HL-60 (cell line): ENCODE measurements at regions not wholly inside any gene's neighbourhood (a gene's known extent, or its start where the extent isn't known, plus 50 kb on each side); places are given as distances from the start of the nearest gene placed in this dataset.

ENCODE experiments used
- DNase-seq, 2 experiments: peaks; one replicate each; pipeline ENCODE4 v3.0.0-alpha.2; 2010 to 2020; ENCODE audit warnings: low read depth in 1 of 2, low spot score in 1 of 2
- H3K27ac ChIP-seq: fragments of 250-450 bp; sonication (Bioruptor Pico); replicated peaks from 2 replicates; pipeline ENCODE4 v1.5.1; 2020; ENCODE audit warnings: mild to moderate bottlenecking, moderate library complexity
- H3K27me3 ChIP-seq: fragments of 250-450 bp; sonication (Bioruptor Pico); 2 replicates; pipeline ENCODE4 v1.5.1; 2021; ENCODE audit warnings: mild to moderate bottlenecking, moderate library complexity; ENCODE audit not compliant: insufficient read depth, poor library complexity, severe bottlenecking
- H3K4me3 ChIP-seq: replicated peaks from 2 replicates; pipeline ENCODE4 v1.5.1; 2011; ENCODE audit warnings: mild to moderate bottlenecking, control low read depth, low read length; ENCODE audit not compliant: insufficient read depth
- GABPA ChIP-seq: IDR thresholded peaks from 2 replicates; pipeline ENCODE4 v1.6.1; 2012; ENCODE audit warnings: low read depth
- POLR2AphosphoS5 ChIP-seq: IDR thresholded peaks from 2 replicates; pipeline ENCODE4 v1.6.1; 2012; ENCODE audit warnings: low read depth
- SPI1 ChIP-seq: IDR thresholded peaks from 2 replicates; pipeline ENCODE4 v1.6.1; 2012; ENCODE audit warnings: low read depth, mild to moderate bottlenecking, borderline replicate concordance
- TF ChIP-seq, protein P1 (sequence below): IDR thresholded peaks from 2 replicates; pipeline ENCODE4 v1.6.1; 2012; ENCODE audit warnings: low read depth; ENCODE audit not compliant: insufficient replicate concordance
- TF ChIP-seq, protein P2 (sequence below): IDR thresholded peaks from one replicate; pipeline ENCODE4 v1.5.1; 2011; ENCODE audit warnings: low read length, control low read depth, inconsistent platforms; ENCODE audit not compliant: insufficient read depth

DNA sequence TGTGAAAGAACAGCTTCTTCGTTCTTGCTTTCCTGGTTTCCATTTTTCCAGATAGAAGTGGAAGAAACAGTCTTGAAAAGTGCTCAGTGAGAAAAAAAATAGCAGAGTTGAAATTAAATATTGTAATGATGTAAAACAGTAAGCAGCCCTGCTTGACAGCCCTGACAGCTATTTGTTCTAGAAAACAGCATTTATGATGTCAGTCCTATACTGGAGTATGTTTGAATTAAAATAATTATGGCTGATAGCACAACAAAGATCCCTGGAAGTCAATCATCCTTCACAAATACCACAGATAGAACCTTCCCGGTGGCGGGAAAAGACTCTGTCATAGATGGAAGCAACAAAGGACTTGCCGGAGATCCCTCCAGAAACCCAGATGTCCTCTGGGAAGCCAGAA, 298.0 kb upstream of the TNRC6C start:
- no peak for DNase-seq

DNA sequence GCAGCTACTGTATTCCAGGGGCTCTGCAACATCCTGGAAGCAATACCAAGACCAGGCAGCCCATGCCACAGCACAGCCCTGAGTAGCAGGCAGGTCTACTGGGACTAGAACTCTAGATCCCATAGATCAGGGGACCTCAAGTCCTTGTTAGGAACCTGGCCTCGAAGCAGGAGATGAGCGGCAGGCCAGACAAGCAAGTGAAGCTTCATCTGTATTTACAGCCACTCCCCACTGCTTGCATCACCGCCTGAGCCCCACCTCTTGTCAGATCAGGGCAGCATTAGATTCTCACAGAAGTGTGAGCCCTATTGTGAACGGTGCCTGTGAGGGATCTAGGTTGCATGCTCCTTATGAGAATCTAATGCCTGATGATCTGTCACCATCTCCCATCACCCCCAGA, 295.7 kb upstream of the TNRC6C start:
- no peak overlapping the region for H3K4me3 ChIP-seq
- H3K27ac ChIP-seq: no peak overlapping the region
- TF ChIP-seq SPI1 (no peak), GABPA (no peak), POLR2AphosphoS5 (no peak)
- TF ChIP-seq, protein P1, sequence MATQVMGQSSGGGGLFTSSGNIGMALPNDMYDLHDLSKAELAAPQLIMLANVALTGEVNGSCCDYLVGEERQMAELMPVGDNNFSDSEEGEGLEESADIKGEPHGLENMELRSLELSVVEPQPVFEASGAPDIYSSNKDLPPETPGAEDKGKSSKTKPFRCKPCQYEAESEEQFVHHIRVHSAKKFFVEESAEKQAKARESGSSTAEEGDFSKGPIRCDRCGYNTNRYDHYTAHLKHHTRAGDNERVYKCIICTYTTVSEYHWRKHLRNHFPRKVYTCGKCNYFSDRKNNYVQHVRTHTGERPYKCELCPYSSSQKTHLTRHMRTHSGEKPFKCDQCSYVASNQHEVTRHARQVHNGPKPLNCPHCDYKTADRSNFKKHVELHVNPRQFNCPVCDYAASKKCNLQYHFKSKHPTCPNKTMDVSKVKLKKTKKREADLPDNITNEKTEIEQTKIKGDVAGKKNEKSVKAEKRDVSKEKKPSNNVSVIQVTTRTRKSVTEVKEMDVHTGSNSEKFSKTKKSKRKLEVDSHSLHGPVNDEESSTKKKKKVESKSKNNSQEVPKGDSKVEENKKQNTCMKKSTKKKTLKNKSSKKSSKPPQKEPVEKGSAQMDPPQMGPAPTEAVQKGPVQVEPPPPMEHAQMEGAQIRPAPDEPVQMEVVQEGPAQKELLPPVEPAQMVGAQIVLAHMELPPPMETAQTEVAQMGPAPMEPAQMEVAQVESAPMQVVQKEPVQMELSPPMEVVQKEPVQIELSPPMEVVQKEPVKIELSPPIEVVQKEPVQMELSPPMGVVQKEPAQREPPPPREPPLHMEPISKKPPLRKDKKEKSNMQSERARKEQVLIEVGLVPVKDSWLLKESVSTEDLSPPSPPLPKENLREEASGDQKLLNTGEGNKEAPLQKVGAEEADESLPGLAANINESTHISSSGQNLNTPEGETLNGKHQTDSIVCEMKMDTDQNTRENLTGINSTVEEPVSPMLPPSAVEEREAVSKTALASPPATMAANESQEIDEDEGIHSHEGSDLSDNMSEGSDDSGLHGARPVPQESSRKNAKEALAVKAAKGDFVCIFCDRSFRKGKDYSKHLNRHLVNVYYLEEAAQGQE: no peak
- TF ChIP-seq, protein P2, sequence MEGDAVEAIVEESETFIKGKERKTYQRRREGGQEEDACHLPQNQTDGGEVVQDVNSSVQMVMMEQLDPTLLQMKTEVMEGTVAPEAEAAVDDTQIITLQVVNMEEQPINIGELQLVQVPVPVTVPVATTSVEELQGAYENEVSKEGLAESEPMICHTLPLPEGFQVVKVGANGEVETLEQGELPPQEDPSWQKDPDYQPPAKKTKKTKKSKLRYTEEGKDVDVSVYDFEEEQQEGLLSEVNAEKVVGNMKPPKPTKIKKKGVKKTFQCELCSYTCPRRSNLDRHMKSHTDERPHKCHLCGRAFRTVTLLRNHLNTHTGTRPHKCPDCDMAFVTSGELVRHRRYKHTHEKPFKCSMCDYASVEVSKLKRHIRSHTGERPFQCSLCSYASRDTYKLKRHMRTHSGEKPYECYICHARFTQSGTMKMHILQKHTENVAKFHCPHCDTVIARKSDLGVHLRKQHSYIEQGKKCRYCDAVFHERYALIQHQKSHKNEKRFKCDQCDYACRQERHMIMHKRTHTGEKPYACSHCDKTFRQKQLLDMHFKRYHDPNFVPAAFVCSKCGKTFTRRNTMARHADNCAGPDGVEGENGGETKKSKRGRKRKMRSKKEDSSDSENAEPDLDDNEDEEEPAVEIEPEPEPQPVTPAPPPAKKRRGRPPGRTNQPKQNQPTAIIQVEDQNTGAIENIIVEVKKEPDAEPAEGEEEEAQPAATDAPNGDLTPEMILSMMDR: no peak
- no peak for DNase-seq
- H3K27me3 ChIP-seq: no peaks in the 10 kb centered on the region

More for the DNA sequence above, 298.0 kb upstream of the TNRC6C start:
- TF ChIP-seq GABPA (no peak), POLR2AphosphoS5 (no peak), SPI1 (no peak)
- TF ChIP-seq, protein P2: no peak
- TF ChIP-seq, protein P1: no peak
- no peak overlapping the region for H3K4me3 ChIP-seq
- no peaks in the 10 kb centered on the region for H3K27me3 ChIP-seq
- H3K27ac ChIP-seq: no peak overlapping the region

DNA sequence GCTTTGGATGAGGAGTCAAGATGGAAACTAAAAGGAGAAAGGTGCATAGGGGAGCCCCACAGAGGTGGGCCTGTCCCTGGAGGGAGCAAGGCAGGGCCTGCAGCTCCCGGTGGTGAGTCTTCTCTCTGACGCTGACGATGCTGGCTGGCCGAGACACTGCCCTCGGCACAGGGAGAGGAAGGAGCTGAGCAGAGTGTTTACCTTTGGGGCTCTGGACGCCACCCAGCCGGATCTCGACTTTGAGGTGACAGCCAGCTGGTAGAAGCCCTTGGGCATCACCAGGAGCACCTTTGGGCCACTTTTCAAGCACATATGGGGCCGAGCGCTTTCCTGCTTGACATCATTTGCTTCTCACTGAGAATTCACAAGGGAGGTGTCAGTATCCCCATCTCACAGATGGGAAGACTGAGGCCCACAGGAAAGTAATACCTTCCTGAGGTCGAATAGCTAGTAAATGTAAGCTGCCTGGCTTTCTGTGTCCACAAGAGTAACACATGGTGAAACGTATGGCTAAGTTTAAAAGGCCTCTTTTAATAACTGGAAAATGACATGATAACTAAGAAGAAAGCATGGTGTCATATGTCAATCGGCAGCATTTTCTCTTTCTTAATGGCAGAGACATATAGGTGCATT, 294.3 kb upstream of the TNRC6C start:
- TF ChIP-seq, protein P1: no peak
- TF ChIP-seq POLR2AphosphoS5: no peak
- TF ChIP-seq SPI1: no peak
- TF ChIP-seq, protein P2: no peak
- TF ChIP-seq GABPA: no peak
- Histone ChIP-seq H3K4me3 (no peak overlapping the region), H3K27ac (no peak overlapping the region), H3K27me3 (no peaks in the 10 kb centered on the region)
- DNase-seq: no peak
